Astrocyte of the spinal cord (primary cell): ENCODE measurements at regions not wholly inside any gene's neighbourhood (a gene's known extent, or its start where the extent isn't known, plus 50 kb on each side); places are given as distances from the start of the nearest gene placed in this dataset.

Experiments used
- DNase-seq: peaks from one replicate; pipeline ENCODE4 v3.0.0; 2011; ENCODE audit warnings: low read depth, low spot score
- H3K4me3 ChIP-seq: 2 replicates; pipeline ENCODE4 v1.5.1; 2011; ENCODE audit warnings: low read depth, mild to moderate bottlenecking, low read length, moderate library complexity
- CTCF ChIP-seq: IDR thresholded peaks from 2 replicates; pipeline ENCODE4 v1.5.1; 2012; ENCODE audit warnings: low read depth, mild to moderate bottlenecking, low read length, inconsistent platforms
- in situ Hi-C: cut with HindIII; loops from 2 replicates; pipeline ENCODE4 v1.10.0; 2017; ENCODE audit warnings: low sequenced_read_pairs

GRCh38 chr9:86589273-86589672 lies 235.1 kb upstream of the TUT7 start:
- DNase-seq, result no peak
- in situ Hi-C loops, result no loop called here
- no peak for TF ChIP-seq CTCF
- no peak overlapping the region for H3K4me3 ChIP-seq

GRCh38 chr9:86586144-86586494 lies 231.9 kb upstream of the TUT7 start:
- DNase-seq, result no peak
- in situ Hi-C loops, result no loop called here
- TF ChIP-seq CTCF, result no peak
- peak overlapping the region; percentile 12 for H3K4me3 ChIP-seq

- peak overlapping the region; percentile 12 for H3K4me3 ChIP-seq
- in situ Hi-C loops, result no loop called here
- peak; percentile 35 for DNase-seq
- no peak for TF ChIP-seq CTCF
Observed at GRCh38 chr9:86585422-86586143, 231.4 kb upstream of the TUT7 start.

- in situ Hi-C loops, result no loop called here
- DNase-seq, result no peak
- no peak overlapping the region for H3K4me3 ChIP-seq
- no peak for TF ChIP-seq CTCF
Observed at GRCh38 chr9:86580688-86581087, 226.5 kb upstream of the TUT7 start.

- no peak overlapping the region for H3K4me3 ChIP-seq
- no peak for DNase-seq
- no peak for TF ChIP-seq CTCF
- in situ Hi-C loops, result no loop called here
Observed at GRCh38 chr9:86578722-86579121, 224.5 kb upstream of the TUT7 start.

- TF ChIP-seq CTCF, result no peak
- DNase-seq, result no peak
- H3K4me3 ChIP-seq, result no peak overlapping the region
- in situ Hi-C loops, result no loop called here
Observed at GRCh38 chr9:86577420-86578333, 223.5 kb upstream of the TUT7 start.
